HG02798 (cell line): ENCODE measurements at regions not wholly inside any gene's neighbourhood (a gene's known extent, or its start where the extent isn't known, plus 50 kb on each side); places are given as distances from the start of the nearest gene placed in this dataset.

Source experiments
- ATAC-seq: cut with Tn5 transposase; IDR thresholded peaks from one replicate; pipeline ENCODE4 v1.9.1; 2021; ENCODE audit warnings: mild to moderate bottlenecking; ENCODE audit not compliant: unreplicated experiment, poor library complexity

- no peak for ATAC-seq
Observed at GRCh38 chr1:239537795-239538194, 151.4 kb downstream of the CHRM3 start.

GRCh38 chr1:239538239-239538988, 152.0 kb downstream of the CHRM3 start:
- no peak for ATAC-seq

- ATAC-seq, result no peak
Observed at GRCh38 chr1:239539051-239539450, 152.7 kb downstream of the CHRM3 start.

- no peak for ATAC-seq
Observed at GRCh38 chr1:239539812-239540211, 153.4 kb downstream of the CHRM3 start.

GRCh38 chr1:239543873-239544272, 157.5 kb downstream of the CHRM3 start:
- ATAC-seq, result no peak

GRCh38 chr1:239545466-239545865, 159.1 kb downstream of the CHRM3 start:
- ATAC-seq, result no peak

- no peak for ATAC-seq
Observed at GRCh38 chr1:239547987-239548386, 161.6 kb downstream of the CHRM3 start.

- no peak for ATAC-seq
Observed at GRCh38 chr1:239550178-239550577, 163.8 kb downstream of the CHRM3 start.

GRCh38 chr1:239555350-239555749, 169.0 kb downstream of the CHRM3 start:
- no peak for ATAC-seq

- no peak for ATAC-seq
Observed at GRCh38 chr1:239558559-239558958, 172.2 kb downstream of the CHRM3 start.

GRCh38 chr1:239558991-239559390, 172.6 kb downstream of the CHRM3 start:
- no peak for ATAC-seq

- no peak for ATAC-seq
Observed at GRCh38 chr1:239560921-239561320, 174.6 kb downstream of the CHRM3 start.

GRCh38 chr1:239562095-239562494, 175.7 kb downstream of the CHRM3 start:
- no peak for ATAC-seq

GRCh38 chr1:239563681-239564080, 177.3 kb downstream of the CHRM3 start:
- no peak for ATAC-seq

GRCh38 chr1:239566074-239566473, 179.7 kb downstream of the CHRM3 start:
- no peak for ATAC-seq

- ATAC-seq, result no peak
Observed at GRCh38 chr1:239570878-239571277, 184.5 kb downstream of the CHRM3 start.

GRCh38 chr1:239572183-239572582, 185.8 kb downstream of the CHRM3 start:
- no peak for ATAC-seq

GRCh38 chr1:239574112-239574511, 187.7 kb downstream of the CHRM3 start:
- ATAC-seq, result no peak

GRCh38 chr1:239575113-239575512, 188.7 kb downstream of the CHRM3 start:
- no peak for ATAC-seq

- ATAC-seq, result no peak
Observed at GRCh38 chr1:239583536-239583935, 197.2 kb downstream of the CHRM3 start.

GRCh38 chr1:239586128-239586527, 199.8 kb downstream of the CHRM3 start:
- ATAC-seq, result no peak

- no peak for ATAC-seq
Observed at GRCh38 chr1:239587066-239587465, 200.7 kb downstream of the CHRM3 start.
